ENCODE measurements at regions not wholly inside any gene's neighbourhood (a gene's known extent, or its start where the extent isn't known, plus 50 kb on each side); places are given as distances from the start of the nearest gene placed in this dataset.

GRCh38 chr2:163453920-163454319, 281.9 kb downstream of the FIGN start:
- TF ChIP-seq BHLHE40 (IDR thresholded peaks at IDR 0.05; ENCODE audit: low read depth, low read length) (no peak), NR3C1 (IDR thresholded peaks at IDR 0.05) (no peak), CTCF (IDR thresholded peaks at IDR 0.05) (no peak), REST (IDR thresholded peaks at IDR 0.05) (no peak), EP300 (IDR thresholded peaks at IDR 0.05) (no peak), RAD21 (conservative IDR thresholded peaks at IDR 0.05 in 1 of 2, IDR thresholded peaks at IDR 0.05 in 1 of 2) (no peak)

Measured in A549 (cell line).